ENCODE measurements at regions not wholly inside any gene's neighbourhood (a gene's known extent, or its start where the extent isn't known, plus 50 kb on each side); places are given as distances from the start of the nearest gene placed in this dataset.

GRCh38 chr3:181976526-181976925 lies 264.8 kb downstream of the SOX2 start:
- Histone ChIP-seq H2AK5ac (ENCODE audit: low read depth, low read length) (no peak overlapping the region), H3K79me1 (ENCODE audit: low read depth in 1 of 2, low read length in 2 of 2) (no peaks in the 10 kb centered on the region), H2BK15ac (ENCODE audit: low read depth, low read length) (no peak overlapping the region), H4K8ac (ENCODE audit: low read depth in 2 of 2, low read length in 2 of 2) (no peak overlapping the region), H4K91ac (ENCODE audit: insufficient read depth, low read depth, low read length) (no peak overlapping the region), H3K4me3 (ENCODE audit: insufficient read depth, low read depth, low read length) (no peak overlapping the region), H3K18ac (ENCODE audit: low read depth, low read length) (no peak overlapping the region), H2BK120ac (ENCODE audit: low read depth, low read length) (no peak overlapping the region), H3K23ac (ENCODE audit: low read depth, low read length) (no peak overlapping the region), H3K9me3 (ENCODE audit: control insufficient read depth, insufficient read depth, low read length) (peaks cover 4% of the 10 kb centered on the region; the same call in 1 of the 2 replicates), H3K27ac (ENCODE audit: insufficient read depth, low read length) (no peak overlapping the region), H3K9ac (ENCODE audit: low read depth, low read length) (no peak overlapping the region), H3K27me3 (ENCODE audit: control insufficient read depth, insufficient read depth, low read length) (no peaks in the 10 kb centered on the region), H2AFZ (replicated peaks; ENCODE audit: low read length, poor library complexity) (no peak overlapping the region), H3K14ac (replicated peaks; ENCODE audit: low read depth, low read length) (no peak overlapping the region), H3K36me3 (ENCODE audit: control insufficient read depth, insufficient read depth, low read length) (no peaks in the 10 kb centered on the region), H3K9me1 (ENCODE audit: insufficient read depth, low read length) (no peaks in the 10 kb centered on the region), H3K56ac (ENCODE audit: extremely low read depth, insufficient read depth, low read length) (no peak overlapping the region), H2BK5ac (ENCODE audit: low read depth, low read length, poor library complexity, severe bottlenecking) (no peak overlapping the region), H4K5ac (ENCODE audit: low read depth, low read length) (no peak overlapping the region), H3K4ac (ENCODE audit: low read depth, low read length) (no peak overlapping the region), H4K20me1 (ENCODE audit: insufficient read depth, low read length) (no peaks in the 10 kb centered on the region), H2AK9ac (replicated peaks; ENCODE audit: low read depth, low read length, poor library complexity) (no peak overlapping the region), H3K4me1 (ENCODE audit: control insufficient read depth, insufficient read depth, low read length) (no peaks in the 10 kb centered on the region), H3K4me2 (ENCODE audit: low read depth, low read length) (no peak overlapping the region), H2BK20ac (ENCODE audit: low read depth, low read length) (no peak overlapping the region)
- CTCF ChIA-PET, result no interaction called here
- dilution Hi-C loops (cut with HindIII; ENCODE audit: low sequenced_read_pairs, unreplicated experiment) (no loop called here), intact Hi-C loops (cut with micrococcal nuclease) (no loop called here), in situ Hi-C loops (cut with MboI; ENCODE audit: low sequenced_read_pairs) (no loop called here)
- POLR2A ChIA-PET (ENCODE audit: unreplicated experiment), result no interaction called here
- ATAC-seq (ENCODE audit: low read depth), result no peak
- no TSS peak for BruUV-seq (replicated peaks)
- no CpG with 5 or more reads among the region's 1 CpG for WGBS, 2 experiments (ENCODE audit: extremely low coverage in 2 of 2, insufficient read length in 1 of 2)
- no peak for DNase-seq
- TF ChIP-seq RAD21 (IDR thresholded peaks at IDR 0.05; ENCODE audit: low read length) (no peak), MAFK (IDR thresholded peaks at IDR 0.05; ENCODE audit: low read depth, low read length) (no peak), USF2 (IDR thresholded peaks at IDR 0.05; ENCODE audit: low read depth, low read length) (no peak), RFX5 (IDR thresholded peaks at IDR 0.05; ENCODE audit: low read depth, low read length) (no peak), FOS (IDR thresholded peaks at IDR 0.05; ENCODE audit: low read depth, low read length) (no peak), MAZ (IDR thresholded peaks at IDR 0.05; ENCODE audit: borderline replicate concordance, low read depth, low read length) (no peak), ELK1 (IDR thresholded peaks at IDR 0.05; ENCODE audit: borderline replicate concordance, low read depth, low read length) (no peak), CEBPB (IDR thresholded peaks at IDR 0.05; ENCODE audit: low read depth, low read length) (no peak), CHD1 (IDR thresholded peaks at IDR 0.05; ENCODE audit: low read depth, low read length) (no peak), POLR2A (IDR thresholded peaks at IDR 0.05; ENCODE audit: low read depth, low read length) (no peak), SMC3 (IDR thresholded peaks at IDR 0.05; ENCODE audit: low read depth, low read length) (no peak), BHLHE40 (IDR thresholded peaks at IDR 0.05; ENCODE audit: low read depth, low read length) (no peak), NFE2L2 (IDR thresholded peaks at IDR 0.05; ENCODE audit: low read depth, low read length) (no peak), RCOR1 (IDR thresholded peaks at IDR 0.05; ENCODE audit: insufficient replicate concordance, low read length) (no peak), CTCF (conservative IDR thresholded peaks at IDR 0.05; ENCODE audit: low read depth, low read length) (no peak)
